ENCODE measurements at regions not wholly inside any gene's neighbourhood (a gene's known extent, or its start where the extent isn't known, plus 50 kb on each side); places are given as distances from the start of the nearest gene placed in this dataset.

GRCh38 chr10:59517341-59517899 lies 155.1 kb upstream of the FAM13C start:
- Histone ChIP-seq H4K91ac (replicated peaks; ENCODE audit: insufficient read length, low read length) (no peak overlapping the region), H2BK15ac (ENCODE audit: low read length) (no peak overlapping the region), H3K56ac (replicated peaks; ENCODE audit: insufficient read length, low read depth, low read length) (no peak overlapping the region), H4K5ac (ENCODE audit: insufficient read length, low read depth, low read length) (no peak overlapping the region), H3K79me2 (ENCODE audit: control insufficient read depth in 1 of 2, insufficient read depth in 2 of 2, low read length in 2 of 2) (no peaks in the 10 kb centered on the region), H2BK5ac (ENCODE audit: low read depth, low read length) (no peak overlapping the region), H2BK12ac (ENCODE audit: low read depth, low read length) (no peak overlapping the region), H3K79me1 (ENCODE audit: low read depth, low read length) (no peaks in the 10 kb centered on the region), H3K23me2 (ENCODE audit: low read depth, low read length) (no peaks in the 10 kb centered on the region), H3K27ac (ENCODE audit: low read depth, low read length) (no peak overlapping the region), H3K4me1 (replicated peaks in 1 of 4; ENCODE audit: control insufficient read depth in 3 of 4, insufficient read depth in 4 of 4, low read length in 3 of 4) (no peaks in the 10 kb centered on the region; a peak in 1 of 7 replicates), H3K23ac (ENCODE audit: insufficient read length) (no peak overlapping the region), H2BK20ac (ENCODE audit: low read length) (no peak overlapping the region), H4K20me1 (replicated peaks in 1 of 2; ENCODE audit: control insufficient read depth in 1 of 2, insufficient read depth in 2 of 2, low read length in 2 of 2) (no peaks in the 10 kb centered on the region), H3K27me3 (replicated peaks in 1 of 4; ENCODE audit: control insufficient read depth in 3 of 4, extremely low read depth in 1 of 4, insufficient read depth in 3 of 4, low read length in 3 of 4) (no peaks in the 10 kb centered on the region), H3K14ac (ENCODE audit: insufficient read length) (no peak overlapping the region), H3K9me3 (ENCODE audit: insufficient read depth in 2 of 2, low read depth in 1 of 2, low read length in 1 of 2) (no peaks in the 10 kb centered on the region), H3K4me3 (ENCODE audit: extremely low read depth in 1 of 4, insufficient read depth in 2 of 4, low read depth in 3 of 4, low read length in 4 of 4) (no peak overlapping the region), H2BK120ac (replicated peaks; ENCODE audit: low read depth, low read length) (no peak overlapping the region), H4K8ac (ENCODE audit: extremely low read depth, insufficient read depth, low read length) (no peak overlapping the region), H2AK5ac (ENCODE audit: low read depth, low read length) (no peak overlapping the region), H3K9ac (replicated peaks in 1 of 4; ENCODE audit: extremely low read depth in 1 of 4, low read depth in 3 of 4, low read length in 3 of 4) (no peak overlapping the region), H3K36me3 (ENCODE audit: control insufficient read depth in 2 of 4, insufficient read depth in 4 of 4, low read length in 3 of 4) (no peaks in the 10 kb centered on the region), H3K4me2 (ENCODE audit: insufficient read depth in 1 of 2, low read depth in 2 of 2, low read length in 2 of 2) (no peak overlapping the region), H3K4ac (replicated peaks; ENCODE audit: insufficient read length, low read depth, low read length) (no peak overlapping the region), H3K18ac (ENCODE audit: extremely low read depth, low read length) (no peak overlapping the region), H2AFZ (ENCODE audit: low read length) (no peak overlapping the region)
- POLR2A ChIA-PET (ENCODE audit: partially characterized antibody): interaction anchor here (1.1 kb wide), 1 partner anchor 10 kb away, joined by 3 read pairs; no protein-coding TSS in a partner anchor
- WGBS, 2 experiments (ENCODE audit: extremely low coverage in 1 of 2, insufficient coverage in 1 of 2, insufficient read length in 1 of 2, insufficient replicate concordance in 2 of 2, low coverage in 1 of 2, low lambda C conversion rate in 2 of 2, missing lambda C conversion rate in 1 of 2): 78% methylated on average over 7 of the region's 7 CpGs; no CpG with 5 or more reads in 1 of the 2 experiments
- FAIRE-seq (no peak), DNase-seq (ENCODE audit: low read depth in 1 of 2, low spot score in 2 of 2) (no peak)
- CTCF ChIA-PET (ENCODE audit: partially characterized antibody): interaction anchor here (0.7 kb wide), 1 partner anchor 182 kb away, joined by 3 read pairs; no protein-coding TSS in a partner anchor
- no peak for TF ChIP-seq CBX5 (IDR thresholded peaks at IDR 0.05; ENCODE audit: low read depth, low read length)
- no peak for TF ChIP-seq CTCF (IDR thresholded peaks at IDR 0.05; ENCODE audit: control extremely low read depth in 1 of 3, insufficient read depth in 1 of 3, low read depth in 1 of 3, low read length in 3 of 3)
- no peak for TF ChIP-seq RAD21 (IDR thresholded peaks at IDR 0.05 in 1 of 2, conservative IDR thresholded peaks at IDR 0.05 in 1 of 2; ENCODE audit: low read depth in 2 of 2, low read length in 2 of 2)
- no peak for TF ChIP-seq JUND (IDR thresholded peaks at IDR 0.05; ENCODE audit: low read length)
- TF ChIP-seq BRCA1 (IDR thresholded peaks at IDR 0.05; ENCODE audit: low read depth, low read length): no peak
- TF ChIP-seq JUN (IDR thresholded peaks at IDR 0.05; ENCODE audit: low read depth, low read length): no peak
- no peak for TF ChIP-seq RXRA (IDR thresholded peaks at IDR 0.05; ENCODE audit: insufficient read depth, low read depth, low read length)
- TF ChIP-seq ATF3 (IDR thresholded peaks at IDR 0.05; ENCODE audit: insufficient read depth, low read depth, low read length): no peak
- TF ChIP-seq FOSL1 (IDR thresholded peaks at IDR 0.05; ENCODE audit: insufficient read depth, low read depth, low read length): no peak
- TF ChIP-seq SAP30 (IDR thresholded peaks at IDR 0.05; ENCODE audit: insufficient read depth, insufficient replicate concordance, low read length): no peak
